KMS-11 (cell line): ENCODE measurements at regions not wholly inside any gene's neighbourhood (a gene's known extent, or its start where the extent isn't known, plus 50 kb on each side); places are given as distances from the start of the nearest gene placed in this dataset.

Experiments used
- H2AFZ ChIP-seq: fragments of 200-600 bp; sonication (generic); 2 replicates; pipeline ENCODE4 v1.6.1; 2016; ENCODE audit warnings: antibody characterized with exemption, mixed run types, low read depth
- H3K27ac ChIP-seq: fragments of 200-600 bp; sonication (generic); 2 replicates; pipeline ENCODE4 v1.6.1; 2016; ENCODE audit warnings: mild to moderate bottlenecking, mixed run types
- H3K27me3 ChIP-seq: fragments of 200-600 bp; sonication (generic); 2 replicates; pipeline ENCODE4 v1.6.1; 2017; ENCODE audit warnings: mild to moderate bottlenecking, low read depth, mixed run types, moderate library complexity; ENCODE audit not compliant: insufficient read depth
- H3K36me3 ChIP-seq: fragments of 200-600 bp; sonication (generic); 2 replicates; pipeline ENCODE4 v1.6.1; 2017; ENCODE audit warnings: mild to moderate bottlenecking, mixed run types; ENCODE audit not compliant: insufficient read depth
- H3K4me1 ChIP-seq: fragments of 200-600 bp; sonication (generic); 2 replicates; pipeline ENCODE4 v1.6.1; 2016; ENCODE audit warnings: mild to moderate bottlenecking, low read depth, mixed run types; ENCODE audit not compliant: poor library complexity, severe bottlenecking
- H3K4me2 ChIP-seq: fragments of 200-600 bp; sonication (generic); 2 replicates; pipeline ENCODE4 v1.7.0; 2016; ENCODE audit warnings: mild to moderate bottlenecking, mixed run types
- H3K4me3 ChIP-seq: fragments of 200-600 bp; sonication (generic); IDR thresholded peaks from 2 replicates; pipeline ENCODE4 v1.6.1; 2017; ENCODE audit warnings: low read depth, low read length, mixed read lengths; ENCODE audit not compliant: insufficient read depth
- H3K79me2 ChIP-seq: fragments of 200-600 bp; sonication (generic); 2 replicates; pipeline ENCODE4 v1.6.1; 2016; ENCODE audit warnings: low read depth, mixed run types; ENCODE audit not compliant: insufficient read depth
- H3K9ac ChIP-seq: fragments of 200-600 bp; sonication (generic); 2 replicates; pipeline ENCODE4 v1.6.1; 2016; ENCODE audit warnings: mild to moderate bottlenecking, mixed run types
- H4K20me1 ChIP-seq: fragments of 200-600 bp; sonication (generic); 2 replicates; pipeline ENCODE4 v1.6.1; 2016; ENCODE audit warnings: mild to moderate bottlenecking, mixed run types; ENCODE audit not compliant: insufficient read depth
- TF ChIP-seq, protein P1 (sequence below): fragments of 200-600 bp; sonication (generic); conservative IDR thresholded peaks from 2 replicates; pipeline ENCODE4 v1.6.1; 2017; ENCODE audit warnings: low read depth, mild to moderate bottlenecking, antibody characterized with exemption, low read length, moderate library complexity, mixed read lengths

DNA sequence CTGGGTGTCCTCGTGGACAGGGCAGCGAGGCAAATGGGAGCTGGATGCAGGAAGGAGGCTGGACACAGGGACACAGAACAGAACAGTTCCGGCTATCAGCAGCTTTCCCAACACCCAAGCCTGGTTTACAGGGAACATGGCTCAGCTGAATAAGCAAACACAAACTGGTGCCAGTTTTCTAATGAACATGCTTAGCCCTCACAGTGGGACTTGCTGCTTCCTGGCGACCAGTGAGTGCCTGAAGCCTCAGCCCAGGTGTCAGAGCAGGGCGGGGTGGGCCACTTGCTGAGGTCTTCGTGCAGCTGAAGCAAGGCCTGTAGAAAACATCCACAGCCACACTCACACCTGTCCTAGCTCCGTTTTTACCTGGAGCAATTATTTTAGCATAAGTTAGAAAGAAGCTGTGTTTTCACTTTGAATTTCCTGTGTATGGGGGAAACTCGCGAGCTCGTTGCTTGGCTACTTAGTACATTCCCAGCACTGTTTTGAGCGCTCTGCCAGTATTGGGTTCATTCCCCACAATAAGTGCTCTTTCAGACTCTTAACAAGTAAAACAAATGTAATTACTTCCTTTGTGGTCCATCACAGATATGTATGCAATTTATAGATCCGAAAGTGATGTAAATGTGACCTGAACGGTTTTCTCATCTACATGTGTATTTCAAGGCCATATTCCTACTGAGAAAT is 261.2 kb upstream of the SHH start:
- TF ChIP-seq, protein P1, sequence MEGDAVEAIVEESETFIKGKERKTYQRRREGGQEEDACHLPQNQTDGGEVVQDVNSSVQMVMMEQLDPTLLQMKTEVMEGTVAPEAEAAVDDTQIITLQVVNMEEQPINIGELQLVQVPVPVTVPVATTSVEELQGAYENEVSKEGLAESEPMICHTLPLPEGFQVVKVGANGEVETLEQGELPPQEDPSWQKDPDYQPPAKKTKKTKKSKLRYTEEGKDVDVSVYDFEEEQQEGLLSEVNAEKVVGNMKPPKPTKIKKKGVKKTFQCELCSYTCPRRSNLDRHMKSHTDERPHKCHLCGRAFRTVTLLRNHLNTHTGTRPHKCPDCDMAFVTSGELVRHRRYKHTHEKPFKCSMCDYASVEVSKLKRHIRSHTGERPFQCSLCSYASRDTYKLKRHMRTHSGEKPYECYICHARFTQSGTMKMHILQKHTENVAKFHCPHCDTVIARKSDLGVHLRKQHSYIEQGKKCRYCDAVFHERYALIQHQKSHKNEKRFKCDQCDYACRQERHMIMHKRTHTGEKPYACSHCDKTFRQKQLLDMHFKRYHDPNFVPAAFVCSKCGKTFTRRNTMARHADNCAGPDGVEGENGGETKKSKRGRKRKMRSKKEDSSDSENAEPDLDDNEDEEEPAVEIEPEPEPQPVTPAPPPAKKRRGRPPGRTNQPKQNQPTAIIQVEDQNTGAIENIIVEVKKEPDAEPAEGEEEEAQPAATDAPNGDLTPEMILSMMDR = no peak
- Histone ChIP-seq H3K36me3 (no peaks in the 10 kb centered on the region), H3K27ac (no peak overlapping the region), H2AFZ (no peak overlapping the region), H3K4me3 (no peak overlapping the region), H3K4me1 (no peaks in the 10 kb centered on the region), H3K4me2 (no peak overlapping the region), H3K79me2 (no peaks in the 10 kb centered on the region), H3K27me3 (no peaks in the 10 kb centered on the region), H4K20me1 (no peaks in the 10 kb centered on the region), H3K9ac (no peak overlapping the region)

DNA sequence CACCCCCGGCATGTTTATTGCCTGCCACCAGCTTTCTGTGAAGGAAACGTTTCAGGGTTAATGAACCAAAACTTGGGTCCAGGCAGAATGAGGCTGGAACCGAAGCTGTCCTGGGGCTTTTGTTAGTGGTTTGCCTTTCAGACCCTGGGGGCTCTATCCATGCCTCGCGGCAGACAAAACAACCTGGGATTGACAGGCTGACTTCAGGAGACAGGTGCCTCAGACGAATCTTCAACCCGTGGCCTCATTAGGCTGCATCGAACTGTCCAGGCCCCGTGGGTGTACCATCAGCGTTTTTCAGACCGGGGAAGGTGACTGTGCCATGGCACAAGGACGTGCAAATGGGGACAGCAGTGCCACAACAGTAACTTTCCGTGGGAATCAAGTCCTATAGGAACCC is 259.3 kb upstream of the SHH start:
- Histone ChIP-seq H2AFZ (no peak overlapping the region), H3K36me3 (no peaks in the 10 kb centered on the region), H3K27me3 (no peaks in the 10 kb centered on the region), H4K20me1 (no peaks in the 10 kb centered on the region), H3K4me1 (no peaks in the 10 kb centered on the region), H3K9ac (no peak overlapping the region), H3K79me2 (no peaks in the 10 kb centered on the region), H3K27ac (no peak overlapping the region), H3K4me3 (no peak overlapping the region), H3K4me2 (no peak overlapping the region)
- TF ChIP-seq, protein P1 = no peak

DNA sequence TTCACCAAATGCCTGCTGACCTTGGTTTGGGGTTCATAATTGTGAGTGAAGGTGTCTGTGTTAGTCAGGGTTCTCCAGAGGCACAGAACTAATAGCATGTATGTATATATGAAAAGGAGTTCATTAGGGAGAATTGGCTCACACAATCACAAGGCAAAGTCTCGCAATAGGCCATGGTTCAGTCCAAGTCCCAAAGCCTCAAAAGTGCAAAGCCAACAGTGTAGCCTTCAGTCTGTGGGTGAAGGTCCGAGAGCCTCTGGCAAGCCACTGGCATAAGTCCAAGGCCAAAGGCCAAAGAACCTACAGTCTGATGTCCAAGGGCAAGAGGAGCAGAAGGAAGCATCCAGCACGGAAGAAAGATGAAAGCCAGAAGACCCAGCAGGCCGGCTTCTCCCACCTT is 257.6 kb upstream of the SHH start:
- H3K4me3 ChIP-seq = no peak overlapping the region
- no peaks in the 10 kb centered on the region for H3K79me2 ChIP-seq
- no peak overlapping the region for H3K27ac ChIP-seq
- H3K36me3 ChIP-seq = no peaks in the 10 kb centered on the region
- no peaks in the 10 kb centered on the region for H3K4me1 ChIP-seq
- no peak overlapping the region for H3K4me2 ChIP-seq
- TF ChIP-seq, protein P1 = no peak
- no peak overlapping the region for H2AFZ ChIP-seq
- H4K20me1 ChIP-seq = no peaks in the 10 kb centered on the region
- no peak overlapping the region for H3K9ac ChIP-seq
- H3K27me3 ChIP-seq = no peaks in the 10 kb centered on the region

DNA sequence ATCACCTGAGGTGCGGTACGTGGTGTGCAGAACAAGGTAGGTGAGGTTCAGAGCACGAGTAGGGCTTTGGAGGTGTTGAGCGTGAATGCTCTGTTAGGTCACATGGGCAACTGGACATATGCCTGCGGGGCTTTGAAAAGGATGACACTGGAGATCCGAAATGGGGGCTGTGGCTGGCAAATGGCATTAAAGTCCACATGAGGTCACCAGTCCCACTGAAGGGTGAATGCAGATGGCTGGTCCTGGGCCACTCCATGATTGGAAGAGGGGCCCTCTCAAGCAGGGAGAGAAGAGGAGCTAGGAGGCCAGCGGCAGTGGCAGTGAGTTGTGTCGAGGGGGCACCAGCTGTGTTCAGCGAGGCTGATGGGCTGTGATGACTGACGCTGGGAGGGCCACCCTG is 254.9 kb upstream of the SHH start:
- TF ChIP-seq, protein P1 = no peak
- H2AFZ ChIP-seq = no peak overlapping the region
- H3K27me3 ChIP-seq = no peaks in the 10 kb centered on the region
- no peak overlapping the region for H3K4me2 ChIP-seq
- H3K4me1 ChIP-seq = no peaks in the 10 kb centered on the region
- H3K9ac ChIP-seq = no peak overlapping the region
- H3K36me3 ChIP-seq = no peaks in the 10 kb centered on the region
- no peaks in the 10 kb centered on the region for H3K79me2 ChIP-seq
- no peak overlapping the region for H3K27ac ChIP-seq
- H4K20me1 ChIP-seq = no peaks in the 10 kb centered on the region
- H3K4me3 ChIP-seq = no peak overlapping the region
